Activated CD8-positive, alpha-beta memory T cell treated with anti-CD3 and anti-CD28 coated beads for 24 hours (primary cell): ENCODE measurements at regions not wholly inside any gene's neighbourhood (a gene's known extent, or its start where the extent isn't known, plus 50 kb on each side); places are given as distances from the start of the nearest gene placed in this dataset.

Experiments
- DNase-seq: peaks from one replicate; pipeline ENCODE4 v3.0.0-alpha.2; 2020

DNA sequence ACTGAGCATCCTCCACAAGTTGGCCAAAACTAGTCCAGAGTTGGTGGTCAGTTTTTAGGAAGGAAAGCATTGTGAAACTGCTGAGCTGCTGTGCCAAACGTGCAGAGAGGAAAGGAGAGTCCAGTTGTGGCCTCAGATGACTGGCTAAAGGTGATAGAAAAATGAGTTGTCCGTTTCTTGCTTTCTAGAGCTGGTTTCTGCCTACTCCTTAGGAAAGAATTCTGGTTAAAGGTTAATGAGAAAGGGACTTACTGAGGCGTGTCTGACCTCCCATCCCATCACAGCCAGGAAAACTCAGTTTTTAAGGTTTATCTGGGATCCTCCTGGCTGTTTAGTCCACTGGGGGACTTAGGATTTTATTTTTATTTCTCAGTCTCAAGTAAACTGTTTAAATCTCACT is 1186.3 kb downstream of the UQCRFS1 start:
- DNase-seq: no peak

DNA sequence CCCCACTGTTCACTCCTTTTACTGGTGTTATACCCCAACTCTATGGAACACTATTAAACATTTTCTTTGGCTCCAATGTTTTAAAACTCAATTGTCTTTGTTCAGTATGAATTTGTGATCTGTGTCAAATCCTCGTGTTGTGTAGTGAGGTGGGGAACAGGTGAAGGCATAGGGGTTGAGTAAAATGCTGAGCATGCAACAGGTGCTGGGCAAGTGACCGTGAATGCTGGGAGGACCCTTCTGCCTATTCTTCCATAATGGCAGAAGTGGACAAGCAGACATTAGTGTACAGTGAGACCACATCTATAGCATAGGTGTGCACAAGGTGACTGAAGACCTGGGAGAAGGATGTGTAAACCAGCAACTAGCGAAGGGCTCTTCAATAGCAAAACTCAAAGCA is 1188.0 kb downstream of the UQCRFS1 start:
- no peak for DNase-seq

DNA sequence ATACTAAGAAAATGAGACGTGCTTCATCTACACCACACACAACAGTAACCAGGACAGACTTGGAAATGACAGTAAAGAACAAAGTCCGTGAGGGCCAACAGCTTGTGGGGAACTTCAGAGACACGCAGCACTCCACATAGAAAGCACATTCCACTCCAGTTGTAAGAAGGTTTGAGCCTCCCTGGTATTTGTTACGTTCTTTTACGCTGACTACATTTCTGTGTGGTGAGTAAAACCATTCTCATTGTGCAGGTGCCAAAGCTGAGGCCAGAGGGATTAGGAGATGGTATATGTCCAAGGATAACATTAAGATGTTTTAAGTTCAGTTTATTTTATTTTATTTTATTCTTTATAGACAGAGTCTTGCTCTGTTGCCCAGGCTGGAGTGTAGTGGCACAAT is 1189.9 kb downstream of the UQCRFS1 start:
- DNase-seq: no peak

DNA sequence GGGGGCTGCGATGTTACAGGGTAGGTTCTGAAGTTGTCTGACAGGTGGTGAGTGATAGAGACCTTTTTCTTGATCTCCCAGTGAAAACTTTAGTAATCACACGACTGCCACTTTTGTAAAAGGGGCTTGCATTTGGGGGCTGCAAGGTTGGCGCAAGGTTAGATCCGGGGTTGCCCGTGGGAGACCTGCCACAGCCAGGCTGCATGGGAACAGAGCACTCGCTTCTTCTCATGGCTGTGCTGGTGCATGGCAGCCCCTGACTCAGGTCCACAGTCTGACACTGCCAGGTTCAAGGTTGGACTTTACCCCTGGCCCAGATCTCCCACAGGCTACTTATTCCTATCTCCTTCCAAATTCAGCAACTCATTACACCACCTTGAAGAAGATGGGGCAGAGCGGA is 1190.4 kb downstream of the UQCRFS1 start:
- no peak for DNase-seq

DNA sequence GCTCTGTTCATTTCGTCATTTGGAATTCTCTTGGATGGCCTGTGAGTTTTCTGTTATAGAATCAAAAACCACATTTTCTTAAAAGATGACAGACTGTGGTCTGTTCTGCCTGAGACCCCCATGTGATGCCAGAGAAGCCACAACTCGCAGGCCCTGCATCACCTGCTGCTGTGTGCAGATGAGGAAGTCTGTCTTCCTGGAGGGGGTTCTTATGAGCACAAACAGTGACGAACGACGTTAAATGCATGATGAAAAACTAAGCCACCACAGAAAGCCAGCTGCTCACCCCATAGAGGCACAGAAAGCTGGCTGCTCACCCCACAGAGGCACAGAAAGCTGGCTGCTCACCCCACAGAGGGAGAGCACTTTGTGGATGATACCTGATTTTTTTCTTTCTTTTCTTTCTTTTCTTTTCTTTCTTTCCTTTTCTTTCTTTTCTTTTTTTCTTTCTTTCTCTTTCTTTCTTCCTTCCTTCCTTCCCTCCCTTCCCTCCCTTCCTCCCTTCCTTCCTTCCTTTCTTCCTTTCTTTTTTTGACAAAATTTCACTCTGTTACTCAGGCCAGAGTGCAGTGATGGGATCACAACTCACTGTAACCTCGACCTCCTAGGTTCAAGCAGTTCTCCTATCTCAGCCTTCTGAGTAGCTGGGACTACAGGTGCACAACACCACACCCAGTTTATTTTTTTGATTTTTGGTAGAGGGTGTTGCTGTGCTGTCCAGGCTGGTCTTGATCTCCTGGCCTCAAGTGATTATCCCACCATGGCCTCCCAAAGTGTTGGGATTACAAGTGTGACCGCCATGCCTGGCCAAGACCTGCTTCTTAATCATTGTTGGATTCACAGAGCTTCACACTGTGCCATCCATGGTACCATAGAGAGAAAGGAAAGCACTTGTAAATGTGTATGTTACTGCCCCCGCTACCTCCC is 1191.4 kb downstream of the UQCRFS1 start:
- DNase-seq: no peak

DNA sequence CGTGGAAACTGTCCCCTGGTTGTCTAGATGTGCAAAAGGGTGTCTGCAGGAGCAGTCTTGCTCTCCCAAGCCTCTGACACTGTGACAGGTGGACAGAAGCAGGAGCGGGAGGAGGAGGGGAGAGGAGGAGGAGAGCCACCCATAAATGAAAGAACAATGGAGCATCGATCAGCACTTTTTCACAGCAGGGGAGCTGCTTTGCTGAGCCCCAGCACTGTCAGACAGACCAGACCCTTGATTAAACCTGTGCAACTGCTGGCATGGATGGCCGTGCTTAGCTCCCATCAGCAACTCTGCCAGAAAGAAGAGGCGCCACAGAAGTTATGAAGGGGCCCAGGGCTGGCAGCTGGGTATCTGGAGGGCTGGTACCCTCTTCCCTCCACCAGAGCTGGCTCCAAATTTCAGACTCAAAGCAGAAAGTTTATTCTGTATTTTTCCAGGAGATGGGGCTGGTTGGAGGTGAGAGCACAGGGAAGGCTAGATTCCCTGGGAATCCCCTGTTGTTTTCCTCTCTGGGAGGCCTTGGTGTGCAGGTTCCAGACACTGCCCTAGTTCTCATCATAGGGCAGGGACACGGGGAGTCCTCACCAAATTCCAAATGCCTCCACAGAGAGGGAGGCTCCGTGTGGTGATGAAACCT is 1192.2 kb downstream of the UQCRFS1 start:
- DNase-seq: no peak

DNA sequence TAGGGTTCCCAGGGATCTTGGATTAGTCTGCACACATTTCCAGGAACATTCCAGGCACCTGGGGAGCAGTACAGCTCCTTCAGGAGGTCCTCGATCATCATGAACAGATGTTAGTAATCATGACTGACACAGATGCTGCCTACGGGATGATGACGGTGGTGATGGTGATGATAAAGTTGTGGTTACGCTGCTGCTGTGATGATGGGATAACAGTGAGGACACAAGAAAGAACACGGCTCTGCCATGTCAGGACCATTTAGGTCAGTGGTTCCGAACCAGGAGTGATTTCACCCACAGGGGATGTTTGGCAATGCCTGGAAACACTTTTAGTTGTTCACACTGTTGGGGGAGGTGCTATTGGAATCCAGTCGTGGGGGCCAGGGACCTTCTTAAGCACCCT is 1193.0 kb downstream of the UQCRFS1 start:
- no peak for DNase-seq

DNA sequence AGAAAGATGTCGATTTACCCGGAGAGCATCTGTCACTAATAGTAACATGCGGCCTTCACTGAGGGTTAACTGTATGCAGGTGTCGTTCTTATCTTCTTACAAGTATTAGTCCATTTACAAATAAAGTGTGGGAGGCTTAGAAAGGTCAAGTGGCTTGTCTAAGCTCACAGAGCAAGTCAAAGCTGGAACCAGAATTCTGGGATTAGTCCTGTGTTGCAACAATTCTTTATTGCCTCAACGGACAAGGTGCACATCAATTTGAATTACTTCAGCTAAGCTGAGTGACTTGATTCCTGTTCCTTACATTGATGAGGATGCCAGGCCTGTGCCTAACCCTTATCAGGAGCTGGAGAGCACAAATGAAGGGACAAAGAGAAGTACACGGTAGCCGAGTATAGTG is 1193.6 kb downstream of the UQCRFS1 start:
- DNase-seq: no peak

DNA sequence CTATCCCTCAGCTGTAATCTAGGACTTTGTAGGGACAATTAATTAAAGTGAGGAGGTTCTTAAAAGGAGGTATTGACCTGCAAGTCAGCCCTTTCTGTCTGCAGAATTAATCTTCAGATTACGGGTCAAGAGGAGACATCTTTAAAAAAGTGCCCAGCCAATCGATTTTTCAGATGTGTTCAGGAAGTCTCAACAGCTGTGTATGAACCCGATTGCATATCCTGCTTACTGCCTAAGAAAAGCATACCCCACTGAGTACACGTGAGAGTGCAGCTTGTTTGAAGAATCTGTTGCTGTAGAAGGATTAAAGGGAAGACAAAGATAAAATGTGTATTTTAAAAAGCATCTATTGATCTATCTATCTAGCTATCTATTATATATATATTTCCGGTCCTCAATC is 1194.5 kb downstream of the UQCRFS1 start:
- no peak for DNase-seq

DNA sequence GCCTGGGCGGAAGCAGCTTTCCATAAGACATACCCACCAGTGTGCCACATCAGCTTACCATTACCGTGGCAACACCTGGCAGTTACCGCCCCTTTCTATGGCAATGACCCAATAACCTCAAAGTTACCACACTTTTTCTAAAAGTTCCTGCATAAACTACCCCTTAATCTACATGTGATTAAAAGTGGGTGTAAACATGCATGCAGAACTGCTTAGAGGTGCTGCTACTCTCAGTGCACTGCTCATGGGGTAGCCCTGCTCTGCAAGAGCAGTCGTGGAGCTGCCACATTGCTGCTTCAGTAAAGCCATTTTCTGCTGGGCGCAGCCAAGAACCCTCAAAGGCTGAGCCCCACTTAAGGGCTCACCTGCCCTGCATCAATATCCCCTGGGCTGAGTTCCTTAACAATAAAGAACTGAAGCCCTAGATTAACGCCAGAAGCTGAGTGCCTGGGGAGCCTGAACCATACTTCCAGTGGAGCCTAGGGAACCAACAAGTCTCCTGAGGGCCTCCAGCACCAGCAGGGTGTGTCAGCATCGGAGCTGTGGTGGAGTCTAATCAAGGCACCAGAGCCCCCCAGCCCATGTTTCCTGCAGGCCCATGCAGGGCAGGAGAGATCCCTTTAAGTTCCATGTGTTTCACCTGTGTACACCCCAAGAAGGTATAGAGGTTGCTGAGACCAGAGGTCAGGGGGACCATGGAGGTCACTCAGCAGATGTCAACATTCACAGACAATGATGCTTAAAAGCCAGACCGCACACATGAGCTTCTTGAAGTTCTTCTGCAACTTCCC is 1198.1 kb downstream of the UQCRFS1 start:
- DNase-seq: no peak

DNA sequence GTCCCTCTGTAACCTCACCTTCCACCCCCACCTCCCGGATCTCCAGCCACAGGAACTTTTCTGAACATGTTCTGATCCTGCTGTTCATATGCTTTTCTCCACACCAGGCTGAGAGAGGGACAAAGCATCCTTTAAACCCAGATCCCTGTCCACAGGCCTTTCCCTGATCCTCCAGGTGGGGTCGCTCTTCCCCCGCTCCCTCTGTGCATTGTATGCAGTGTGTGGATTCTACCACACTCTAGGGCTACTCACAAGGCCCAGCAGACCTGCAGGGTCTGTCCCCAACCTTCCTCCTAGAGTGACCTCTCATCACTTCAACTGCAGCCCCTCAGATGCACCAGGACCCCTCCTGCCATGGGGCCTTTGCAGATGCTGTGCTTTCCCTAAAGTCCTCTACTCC is 1200.6 kb downstream of the UQCRFS1 start:
- DNase-seq: no peak

DNA sequence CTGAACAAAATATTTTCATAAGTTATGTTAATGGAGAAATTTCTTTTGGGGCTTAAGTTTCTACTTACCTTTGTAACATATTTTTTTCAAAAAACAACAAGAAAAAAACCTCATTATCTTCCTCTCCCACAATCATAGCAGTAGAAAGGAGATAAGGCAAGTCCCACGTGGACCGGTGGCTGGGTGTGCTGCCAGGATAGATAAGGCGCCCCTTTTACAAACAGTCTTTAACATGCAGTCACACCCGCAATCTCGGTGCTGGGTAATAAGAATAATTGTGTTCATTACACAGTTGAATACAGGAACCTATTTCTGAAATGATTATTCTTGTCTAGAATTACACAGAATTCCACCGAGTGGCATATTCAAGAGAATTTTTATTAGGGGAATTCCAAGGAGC is 1202.3 kb downstream of the UQCRFS1 start:
- no peak for DNase-seq

DNA sequence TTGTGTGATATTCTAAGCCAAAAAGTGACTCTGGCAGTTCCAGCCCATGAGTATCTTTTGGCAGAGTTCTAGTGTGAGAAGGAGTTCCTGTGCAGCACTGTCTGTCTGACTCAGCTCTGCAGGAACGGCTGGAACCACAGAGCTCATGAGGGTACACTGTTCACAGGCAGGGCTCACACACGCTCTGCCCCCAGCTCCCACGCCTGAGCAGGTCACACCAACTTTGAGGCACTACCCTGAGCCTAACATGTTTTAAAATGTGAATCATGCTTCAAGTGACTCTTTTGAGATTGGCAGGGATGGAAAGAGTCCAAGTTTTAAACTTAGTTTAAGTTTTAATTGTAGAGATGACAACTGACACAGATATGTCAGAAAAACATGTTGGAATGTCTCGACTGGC is 1203.3 kb downstream of the UQCRFS1 start:
- no peak for DNase-seq

DNA sequence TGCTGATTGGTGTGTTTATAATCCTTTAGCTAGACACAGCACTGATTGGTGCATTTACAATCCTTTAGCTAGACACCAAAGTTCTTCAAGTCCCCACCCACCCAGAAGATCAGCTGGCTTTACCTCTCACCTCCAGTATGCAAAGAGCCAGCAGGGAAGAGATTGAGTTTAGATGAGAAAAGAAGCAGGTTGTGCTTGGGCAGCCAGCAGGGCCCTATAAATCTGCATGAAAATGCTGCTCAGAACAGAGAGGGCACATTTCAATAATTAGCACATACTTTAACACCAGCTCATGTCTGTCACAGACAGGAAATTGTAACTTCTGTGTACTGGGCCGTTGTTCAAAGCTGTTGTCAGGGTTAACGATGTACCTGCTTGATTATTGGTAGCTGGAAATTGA is 1204.3 kb downstream of the UQCRFS1 start:
- DNase-seq: no peak

DNA sequence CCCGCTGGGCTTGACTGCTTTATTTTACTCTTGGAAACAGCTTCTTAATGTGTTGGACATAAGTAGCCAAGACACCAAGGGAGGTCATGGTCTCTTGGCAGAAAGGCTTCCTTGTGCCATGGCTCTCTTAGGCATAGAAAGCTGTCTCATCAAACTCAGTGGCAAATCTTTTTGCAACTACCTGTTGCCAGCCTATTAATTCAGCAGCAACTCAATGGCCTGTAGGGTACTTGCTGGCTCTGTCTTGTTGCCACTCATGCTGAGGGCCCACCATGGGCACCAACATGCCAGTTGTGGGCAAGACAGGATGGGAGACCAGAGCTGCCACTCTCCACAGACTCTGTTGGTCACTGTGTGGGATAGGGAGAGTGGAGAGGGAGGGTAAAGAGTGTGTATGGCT is 1209.4 kb downstream of the UQCRFS1 start:
- DNase-seq: no peak

DNA sequence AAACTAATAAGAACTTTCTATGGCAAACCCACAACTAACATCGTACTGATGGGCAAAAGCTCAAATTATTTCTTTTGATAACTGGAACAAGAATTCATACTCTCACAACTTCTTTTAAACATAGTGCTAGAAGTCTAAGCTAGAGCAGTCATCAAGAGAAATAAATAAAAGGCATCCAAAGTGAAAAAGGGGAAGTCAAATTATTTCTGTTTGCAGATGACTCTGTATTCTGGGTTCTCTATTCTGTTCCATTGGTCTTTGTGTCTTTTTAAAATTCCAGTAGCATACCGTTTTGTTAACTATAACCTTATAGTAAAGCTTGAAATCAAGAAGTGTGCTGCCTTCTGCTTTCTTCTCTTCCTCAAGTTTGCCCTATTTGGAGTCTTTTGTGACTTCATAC is 1215.9 kb downstream of the UQCRFS1 start:
- no peak for DNase-seq

DNA sequence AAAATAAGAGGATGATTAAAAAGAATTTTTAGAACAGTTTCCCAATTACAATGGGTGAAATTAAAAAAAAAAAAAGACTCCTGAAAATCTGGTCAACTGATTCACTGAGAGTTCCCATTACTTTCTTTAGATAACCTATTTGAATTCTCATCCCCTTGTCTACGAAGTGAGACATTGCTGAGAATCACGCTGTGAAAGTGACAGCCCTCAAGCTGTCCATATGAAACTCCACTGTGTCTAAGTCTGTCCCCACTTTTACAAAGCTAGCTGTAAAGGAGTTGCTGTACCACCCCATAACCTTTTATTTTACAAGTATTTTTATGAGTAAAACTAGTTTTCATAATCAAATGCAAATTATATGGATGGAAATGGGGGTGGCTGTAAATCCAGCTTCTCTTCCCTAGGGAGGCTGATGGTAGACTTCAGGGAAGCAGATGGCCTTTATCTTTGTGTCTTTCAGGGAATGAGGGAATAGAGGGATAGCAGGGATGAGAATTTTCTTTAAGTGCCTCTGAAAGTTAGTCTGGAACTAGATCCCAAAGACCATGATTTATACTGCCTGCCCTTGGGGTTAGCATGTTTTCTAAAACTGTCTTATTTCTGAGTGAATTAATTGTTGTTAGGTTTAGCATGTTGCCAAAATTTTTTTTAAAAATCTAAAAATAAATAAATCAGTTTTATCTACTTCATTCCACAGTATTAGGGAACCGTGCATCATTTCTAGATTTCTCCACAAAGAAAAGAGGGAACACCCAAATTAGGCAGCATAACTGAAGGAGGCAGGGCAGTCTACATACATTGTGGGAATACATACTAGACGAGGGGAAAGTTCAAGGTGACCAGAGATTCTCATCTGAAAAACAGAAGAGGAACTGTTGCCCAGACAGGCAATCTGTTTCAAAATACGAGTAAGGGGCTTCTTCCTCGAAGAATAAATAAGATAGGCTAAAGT is 1219.1 kb downstream of the UQCRFS1 start:
- DNase-seq: no peak

DNA sequence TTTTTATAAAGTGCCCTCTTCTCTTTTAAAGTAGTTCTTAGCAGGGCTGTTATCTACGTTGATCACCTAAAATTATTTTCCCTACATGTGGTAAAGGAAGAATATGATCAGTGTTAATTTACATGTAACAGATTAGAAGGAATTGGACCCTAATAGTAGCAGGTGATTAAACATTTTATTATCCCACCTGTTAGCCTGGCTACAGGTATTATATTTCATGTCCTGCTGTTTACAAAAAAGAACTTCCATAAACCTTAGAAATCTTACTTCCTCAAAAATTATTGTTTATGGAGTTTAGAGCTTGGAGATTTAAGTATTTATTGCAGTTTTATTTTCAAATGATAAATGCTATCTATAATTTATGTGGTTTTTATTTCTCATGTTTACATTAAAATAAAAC is 1226.7 kb downstream of the UQCRFS1 start:
- no peak for DNase-seq

DNA sequence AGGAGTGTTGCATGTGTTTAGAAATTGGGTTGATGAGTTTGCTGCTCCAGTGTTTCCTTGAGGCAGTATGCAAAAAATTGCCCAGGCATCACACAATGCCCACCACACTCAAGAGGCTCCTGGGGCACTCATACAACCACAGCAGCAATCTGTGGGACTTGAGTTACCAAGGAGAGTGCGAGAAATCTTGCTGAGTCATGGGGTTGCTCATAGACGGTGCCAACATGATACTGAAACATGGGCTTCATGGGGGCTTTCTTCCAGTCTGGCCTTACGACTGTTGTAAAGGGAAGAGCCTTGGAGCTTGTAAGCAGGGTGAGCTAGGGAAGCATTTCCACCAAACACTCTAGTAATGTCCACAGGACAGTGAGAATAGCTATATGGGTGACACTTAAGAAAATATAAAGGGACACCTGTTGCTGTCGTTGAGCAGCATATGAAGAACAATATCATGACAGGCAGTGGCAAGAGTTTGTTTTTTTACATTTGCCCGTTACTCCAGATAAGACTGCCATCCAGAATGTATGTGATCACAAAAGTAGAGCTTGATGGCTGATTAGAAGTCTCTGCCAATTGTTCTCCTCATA is 1237.4 kb downstream of the UQCRFS1 start:
- DNase-seq: no peak

DNA sequence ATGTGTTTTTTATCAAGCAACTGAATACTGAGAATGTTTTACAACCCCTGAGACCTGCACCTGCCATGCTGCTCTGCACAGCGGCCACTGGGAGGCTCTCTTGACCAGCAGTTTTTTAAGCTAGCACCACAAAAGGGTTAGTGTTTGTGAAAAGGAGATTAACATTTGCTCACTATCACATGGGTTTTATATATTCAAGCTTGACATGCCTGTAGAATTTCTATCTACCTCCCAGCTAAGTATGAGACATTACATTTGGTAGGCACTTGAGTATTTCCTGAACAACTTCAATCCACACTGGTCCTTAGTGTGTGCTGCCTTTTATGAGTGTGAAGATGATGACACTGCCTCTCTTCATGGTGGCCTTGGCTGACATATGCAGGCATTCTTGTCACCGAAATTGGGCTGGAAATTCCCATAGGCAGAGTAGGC is 1238.9 kb downstream of the UQCRFS1 start:
- no peak for DNase-seq

DNA sequence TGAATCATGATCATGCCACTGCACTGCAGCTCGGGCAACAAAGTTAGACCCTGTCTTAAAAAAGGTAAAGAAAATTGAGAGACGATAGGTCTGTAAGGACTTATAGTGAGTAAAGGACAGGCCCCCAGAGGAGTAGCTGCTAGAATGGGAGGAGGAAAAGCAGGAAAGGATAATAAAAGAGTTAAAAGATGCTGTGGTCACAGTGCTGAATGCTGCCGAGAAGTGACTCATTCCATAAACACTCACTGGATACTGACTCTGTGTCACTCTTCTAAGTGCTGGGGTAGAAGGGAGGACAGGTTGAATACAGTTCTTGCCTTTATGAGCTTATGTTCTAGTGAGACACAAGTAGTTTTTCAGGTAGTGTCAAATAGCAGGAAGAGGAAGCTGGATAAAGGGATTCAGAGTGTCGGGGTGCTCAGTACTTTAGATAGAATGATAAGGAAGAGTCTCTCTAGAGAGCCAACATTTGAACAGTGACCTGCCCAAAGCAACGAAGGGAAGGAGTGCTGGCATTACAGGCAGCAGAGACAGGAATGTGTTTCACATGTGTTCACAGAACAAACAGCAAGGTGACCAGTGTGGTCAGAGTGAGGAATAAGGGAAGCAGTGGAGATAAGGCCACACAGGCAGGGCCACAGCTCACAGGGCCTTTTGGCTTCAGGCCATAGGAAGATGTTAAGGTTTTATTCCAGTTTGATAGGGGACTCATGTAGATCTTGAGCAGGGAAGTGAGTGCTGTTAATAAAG is 1240.5 kb downstream of the UQCRFS1 start:
- no peak for DNase-seq
